Astrocyte of the cerebellum (primary cell): ENCODE measurements at regions not wholly inside any gene's neighbourhood (a gene's known extent, or its start where the extent isn't known, plus 50 kb on each side); places are given as distances from the start of the nearest gene placed in this dataset.

Experiments
- DNase-seq: peaks from one replicate; pipeline ENCODE4 v3.0.0-alpha.2; 2011; ENCODE audit warnings: low read depth
- H3K4me3 ChIP-seq: 2 replicates; pipeline ENCODE4 v1.5.1; 2011; ENCODE audit warnings: mild to moderate bottlenecking, low read depth, low read length, moderate library complexity
- CTCF ChIP-seq: IDR thresholded peaks from 2 replicates; pipeline ENCODE4 v1.5.1; 2012; ENCODE audit warnings: low read length, low read depth, moderate library complexity, mild to moderate bottlenecking; ENCODE audit errors: missing control alignments
- in situ Hi-C: cut with HindIII; loops from 2 replicates; pipeline ENCODE4 v1.10.0; 2017; ENCODE audit warnings: low sequenced_read_pairs

GRCh38 chr6:166721576-166721975, 94.5 kb upstream of the RPS6KA2 start:
- in situ Hi-C loops: no loop called here
- DNase-seq: no peak
- TF ChIP-seq CTCF: no peak
- no peak overlapping the region for H3K4me3 ChIP-seq

- H3K4me3 ChIP-seq: no peak overlapping the region
- no peak for TF ChIP-seq CTCF
- in situ Hi-C loops: no loop called here
- DNase-seq: no peak
These were observed 93.8 kb upstream of the RPS6KA2 start for GRCh38 chr6:166720856-166721255.

- TF ChIP-seq CTCF: no peak
- no peak overlapping the region for H3K4me3 ChIP-seq
- in situ Hi-C loops: no loop called here
- no peak for DNase-seq
These were observed 92.0 kb upstream of the RPS6KA2 start for GRCh38 chr6:166719019-166719418.

- in situ Hi-C loops: no loop called here
- H3K4me3 ChIP-seq: no peak overlapping the region
- no peak for TF ChIP-seq CTCF
- no peak for DNase-seq
These were observed 91.5 kb upstream of the RPS6KA2 start for GRCh38 chr6:166718516-166718915.

GRCh38 chr6:166716910-166717617, 90.0 kb upstream of the RPS6KA2 start:
- TF ChIP-seq CTCF: no peak
- in situ Hi-C loops: no loop called here
- H3K4me3 ChIP-seq: no peak overlapping the region
- DNase-seq: no peak

GRCh38 chr6:166715992-166716391, 88.9 kb upstream of the RPS6KA2 start:
- no peak overlapping the region for H3K4me3 ChIP-seq
- no peak for TF ChIP-seq CTCF
- no peak for DNase-seq
- in situ Hi-C loops: no loop called here
